Liver (tissue), 8 donors: ENCODE measurements at regions not wholly inside any gene's neighbourhood (a gene's known extent, or its start where the extent isn't known, plus 50 kb on each side); places are given as distances from the start of the nearest gene placed in this dataset.

Experiments
- DNase-seq: peaks from one replicate; pipeline ENCODE4 v3.0.0-alpha.2; 2017; ENCODE audit warnings: low spot score
- H3K27ac ChIP-seq, 2 donors: one replicate each; pipeline ENCODE4 v1.7.0; 2013; ENCODE audit warnings: inconsistent platforms in 2 of 2, low read length in 2 of 2, control low read depth in 1 of 2, low read depth in 1 of 2, mild to moderate bottlenecking in 1 of 2
- H3K27me3 ChIP-seq, 4 donors: one replicate each; pipeline versions ENCODE4 v1.6.1 to v1.7.0; 2013; ENCODE audit warnings: low read length in 3 of 4, inconsistent platforms in 1 of 4, mild to moderate bottlenecking in 1 of 4, moderate library complexity in 1 of 4; ENCODE audit not compliant: control insufficient read depth in 4 of 4, insufficient read depth in 4 of 4
- H3K36me3 ChIP-seq, 4 donors: one replicate each; pipeline versions ENCODE4 v1.6.1 to v1.7.0; 2013; ENCODE audit warnings: low read length in 3 of 4, mild to moderate bottlenecking in 3 of 4, low read depth in 1 of 4, moderate library complexity in 1 of 4; ENCODE audit not compliant: control insufficient read depth in 4 of 4, insufficient read depth in 3 of 4
- H3K4me1 ChIP-seq, 4 donors: one replicate each; pipeline versions ENCODE4 v1.6.1 to v1.7.0; 2013; ENCODE audit warnings: low read length in 3 of 4, mild to moderate bottlenecking in 3 of 4, moderate library complexity in 1 of 4; ENCODE audit not compliant: control insufficient read depth in 4 of 4, insufficient read depth in 4 of 4
- H3K4me3 ChIP-seq, 3 donors: one replicate each; pipeline versions ENCODE4 v1.6.1 to v1.7.0; 2013; ENCODE audit warnings: low read length in 3 of 3, control low read depth in 1 of 3, low read depth in 1 of 3, mild to moderate bottlenecking in 1 of 3
- H3K9ac ChIP-seq, 2 donors: one replicate each; pipeline ENCODE4 v1.7.0; 2013; ENCODE audit warnings: low read length in 2 of 2, mild to moderate bottlenecking in 2 of 2, moderate library complexity in 2 of 2, control low read depth in 1 of 2, low read depth in 1 of 2
- H3K9me3 ChIP-seq, 4 donors: one replicate each; pipeline versions ENCODE4 v1.6.1 to v1.7.0; 2013; ENCODE audit warnings: low read length in 3 of 4; ENCODE audit not compliant: control insufficient read depth in 4 of 4
- EGR1 ChIP-seq, 2 donors: IDR thresholded peaks; 2 replicates each; pipeline ENCODE4 v1.6.1; 2016 to 2018; ENCODE audit warnings: antibody characterized with exemption in 2 of 2, low read depth in 2 of 2
- FOXA1 ChIP-seq: IDR thresholded peaks from 2 replicates; pipeline ENCODE4 v1.6.1; 2016; ENCODE audit warnings: antibody characterized with exemption
- FOXA2 ChIP-seq: IDR thresholded peaks from 2 replicates; pipeline ENCODE4 v1.6.1; 2016; ENCODE audit warnings: antibody characterized with exemption
- GABPA ChIP-seq, 2 donors: IDR thresholded peaks in 1 of 2; conservative IDR thresholded peaks in 1 of 2; 2 replicates each; pipeline ENCODE4 v1.6.1; 2016; ENCODE audit warnings: antibody characterized with exemption in 2 of 2, mild to moderate bottlenecking in 1 of 2, moderate library complexity in 1 of 2
- HNF4A ChIP-seq, 2 donors: conservative IDR thresholded peaks; 2 replicates each; pipeline ENCODE4 v1.6.1; 2016; ENCODE audit warnings: antibody characterized with exemption in 2 of 2, mild to moderate bottlenecking in 2 of 2
- HNF4G ChIP-seq: IDR thresholded peaks from 2 replicates; pipeline ENCODE4 v1.6.1; 2016; ENCODE audit warnings: antibody characterized with exemption
- JUND ChIP-seq, 2 donors: IDR thresholded peaks; 2 replicates each; pipeline ENCODE4 v1.6.1; 2016; ENCODE audit warnings: antibody characterized with exemption in 2 of 2
- NR2F2 ChIP-seq: IDR thresholded peaks from 2 replicates; pipeline ENCODE4 v1.6.1; 2016; ENCODE audit warnings: antibody characterized with exemption
- RAD21 ChIP-seq, 2 donors: IDR thresholded peaks; 2 replicates each; pipeline ENCODE4 v1.6.1; 2016; ENCODE audit warnings: antibody characterized with exemption in 2 of 2, mild to moderate bottlenecking in 2 of 2
- RXRA ChIP-seq, 2 donors: IDR thresholded peaks; 2 replicates each; pipeline ENCODE4 v1.6.1; 2017 to 2018; ENCODE audit warnings: antibody characterized with exemption in 2 of 2, mild to moderate bottlenecking in 1 of 2
- TAF1 ChIP-seq: conservative IDR thresholded peaks from 2 replicates; pipeline ENCODE4 v1.6.1; 2016; ENCODE audit warnings: antibody characterized with exemption, mild to moderate bottlenecking
- WGBS: extraction: QIAGEN DNeasy Blood & Tissue Kit; methylation state at CpG from one replicate; pipeline ENCODE4 v1.1.7; 2013; 5-methylcytosine and 5-hydroxymethylcytosine counted together
- TF ChIP-seq, protein P1 (sequence below): IDR thresholded peaks from 2 replicates; pipeline ENCODE4 v1.6.1; 2016; ENCODE audit warnings: antibody characterized with exemption
- TF ChIP-seq, protein P2 (sequence below): IDR thresholded peaks from 2 replicates; pipeline ENCODE4 v1.6.1; 2016; ENCODE audit warnings: antibody characterized with exemption, mild to moderate bottlenecking
- TF ChIP-seq, protein P3 (sequence below): IDR thresholded peaks from 2 replicates; pipeline ENCODE4 v1.6.1; 2016; ENCODE audit warnings: antibody characterized with exemption
- TF ChIP-seq, protein P4 (sequence below): IDR thresholded peaks from 2 replicates; pipeline ENCODE4 v1.6.1; 2016; ENCODE audit warnings: antibody characterized with exemption
- TF ChIP-seq, protein P5 (sequence below): fragments of 150-350 bp; IDR thresholded peaks from 2 replicates; pipeline ENCODE4 v1.5.1; 2017; ENCODE audit warnings: improper control_type of control experiment, low read depth, low read length; ENCODE audit not compliant: missing input control
- donor health status: healthy.
- donor health status: healthy.
- donor health status: healthy.
- donor health status: healthy.
- donor health status: healthy.

DNA sequence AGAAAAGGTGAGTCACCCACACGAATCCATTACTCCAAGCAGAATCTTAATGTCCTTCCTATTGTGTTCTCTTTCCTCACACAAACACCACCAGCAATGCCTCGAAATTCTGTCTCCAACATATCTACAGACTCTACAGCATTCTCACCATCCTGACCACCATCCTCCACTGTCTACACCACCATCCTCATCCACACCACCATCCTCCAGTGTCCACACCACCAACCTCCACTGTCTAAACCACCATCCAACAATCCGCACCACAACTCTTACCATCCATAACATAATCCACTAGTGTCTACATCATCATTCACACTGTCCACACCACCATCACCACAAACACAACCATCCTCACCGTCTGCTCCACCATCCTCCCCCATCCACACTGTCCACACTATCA, 121.6 kb upstream of the ALKAL2 start:
- Histone ChIP-seq H3K27me3 (peaks cover 0 to 3% (median 0%) of the 10 kb centered on the region in 4 donors), H3K27ac (no peak overlapping the region), H3K4me1 (no peaks in the 10 kb centered on the region), H3K9me3 (peaks cover 0 to 4% (median 0%) of the 10 kb centered on the region in 4 donors), H3K4me3 (no peak overlapping the region), H3K36me3 (no peaks in the 10 kb centered on the region), H3K9ac (no peak overlapping the region)
- WGBS, result 68% methylated on average over 4 of the region's 4 CpGs
- no peak for DNase-seq
- TF ChIP-seq GABPA (IDR thresholded peaks at IDR 0.05 in 1 of 2, conservative IDR thresholded peaks at IDR 0.05 in 1 of 2), result no peak
- TF ChIP-seq JUND (IDR thresholded peaks at IDR 0.05), result no peak
- TF ChIP-seq, protein P1, sequence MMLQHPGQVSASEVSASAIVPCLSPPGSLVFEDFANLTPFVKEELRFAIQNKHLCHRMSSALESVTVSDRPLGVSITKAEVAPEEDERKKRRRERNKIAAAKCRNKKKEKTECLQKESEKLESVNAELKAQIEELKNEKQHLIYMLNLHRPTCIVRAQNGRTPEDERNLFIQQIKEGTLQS, result no peak

DNA sequence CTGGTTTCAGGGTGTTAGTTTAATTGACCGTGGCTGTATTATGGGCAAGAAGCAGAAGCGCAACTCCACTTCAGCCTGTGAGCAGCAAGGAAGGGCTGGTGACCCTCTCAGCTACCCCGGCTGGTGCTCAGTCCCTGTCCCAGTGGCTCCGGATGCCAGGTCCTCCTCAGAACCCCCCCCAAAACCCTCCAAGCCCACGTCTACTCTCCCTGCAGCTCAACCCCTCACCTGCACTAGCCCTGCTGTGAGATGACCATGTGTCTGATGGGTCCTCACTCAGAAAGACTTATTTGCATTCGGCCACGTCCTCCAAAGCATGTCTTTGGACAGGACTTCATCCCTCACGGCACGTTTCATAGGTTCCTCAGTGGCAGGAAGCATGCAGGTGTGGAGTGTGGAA, 119.7 kb upstream of the ALKAL2 start:
- Histone ChIP-seq H3K9me3 (peaks cover 0 to 4% (median 0%) of the 10 kb centered on the region in 4 donors), H3K27me3 (peaks cover 0 to 3% (median 0%) of the 10 kb centered on the region in 4 donors), H3K9ac (no peak overlapping the region), H3K4me3 (no peak overlapping the region), H3K36me3 (no peaks in the 10 kb centered on the region), H3K27ac (no peak overlapping the region), H3K4me1 (no peaks in the 10 kb centered on the region)
- DNase-seq, result no peak
- 72% methylated on average over 9 of the region's 9 CpGs for WGBS
- TF ChIP-seq, protein P2, sequence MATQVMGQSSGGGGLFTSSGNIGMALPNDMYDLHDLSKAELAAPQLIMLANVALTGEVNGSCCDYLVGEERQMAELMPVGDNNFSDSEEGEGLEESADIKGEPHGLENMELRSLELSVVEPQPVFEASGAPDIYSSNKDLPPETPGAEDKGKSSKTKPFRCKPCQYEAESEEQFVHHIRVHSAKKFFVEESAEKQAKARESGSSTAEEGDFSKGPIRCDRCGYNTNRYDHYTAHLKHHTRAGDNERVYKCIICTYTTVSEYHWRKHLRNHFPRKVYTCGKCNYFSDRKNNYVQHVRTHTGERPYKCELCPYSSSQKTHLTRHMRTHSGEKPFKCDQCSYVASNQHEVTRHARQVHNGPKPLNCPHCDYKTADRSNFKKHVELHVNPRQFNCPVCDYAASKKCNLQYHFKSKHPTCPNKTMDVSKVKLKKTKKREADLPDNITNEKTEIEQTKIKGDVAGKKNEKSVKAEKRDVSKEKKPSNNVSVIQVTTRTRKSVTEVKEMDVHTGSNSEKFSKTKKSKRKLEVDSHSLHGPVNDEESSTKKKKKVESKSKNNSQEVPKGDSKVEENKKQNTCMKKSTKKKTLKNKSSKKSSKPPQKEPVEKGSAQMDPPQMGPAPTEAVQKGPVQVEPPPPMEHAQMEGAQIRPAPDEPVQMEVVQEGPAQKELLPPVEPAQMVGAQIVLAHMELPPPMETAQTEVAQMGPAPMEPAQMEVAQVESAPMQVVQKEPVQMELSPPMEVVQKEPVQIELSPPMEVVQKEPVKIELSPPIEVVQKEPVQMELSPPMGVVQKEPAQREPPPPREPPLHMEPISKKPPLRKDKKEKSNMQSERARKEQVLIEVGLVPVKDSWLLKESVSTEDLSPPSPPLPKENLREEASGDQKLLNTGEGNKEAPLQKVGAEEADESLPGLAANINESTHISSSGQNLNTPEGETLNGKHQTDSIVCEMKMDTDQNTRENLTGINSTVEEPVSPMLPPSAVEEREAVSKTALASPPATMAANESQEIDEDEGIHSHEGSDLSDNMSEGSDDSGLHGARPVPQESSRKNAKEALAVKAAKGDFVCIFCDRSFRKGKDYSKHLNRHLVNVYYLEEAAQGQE, result no peak
- TF ChIP-seq, protein P1, result no peak
- TF ChIP-seq JUND (IDR thresholded peaks at IDR 0.05) (no peak), NR2F2 (no peak), TAF1 (no peak), EGR1 (IDR thresholded peaks at IDR 0.05; ENCODE audit: low read depth in 2 of 2) (no peak), RAD21 (IDR thresholded peaks at IDR 0.05) (no peak), RXRA (IDR thresholded peaks at IDR 0.05) (no peak), HNF4A (conservative IDR thresholded peaks at IDR 0.05) (no peak), FOXA1 (no peak), FOXA2 (no peak), HNF4G (no peak)
- TF ChIP-seq, protein P3, sequence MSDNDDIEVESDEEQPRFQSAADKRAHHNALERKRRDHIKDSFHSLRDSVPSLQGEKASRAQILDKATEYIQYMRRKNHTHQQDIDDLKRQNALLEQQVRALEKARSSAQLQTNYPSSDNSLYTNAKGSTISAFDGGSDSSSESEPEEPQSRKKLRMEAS, result no peak
- TF ChIP-seq, protein P4, sequence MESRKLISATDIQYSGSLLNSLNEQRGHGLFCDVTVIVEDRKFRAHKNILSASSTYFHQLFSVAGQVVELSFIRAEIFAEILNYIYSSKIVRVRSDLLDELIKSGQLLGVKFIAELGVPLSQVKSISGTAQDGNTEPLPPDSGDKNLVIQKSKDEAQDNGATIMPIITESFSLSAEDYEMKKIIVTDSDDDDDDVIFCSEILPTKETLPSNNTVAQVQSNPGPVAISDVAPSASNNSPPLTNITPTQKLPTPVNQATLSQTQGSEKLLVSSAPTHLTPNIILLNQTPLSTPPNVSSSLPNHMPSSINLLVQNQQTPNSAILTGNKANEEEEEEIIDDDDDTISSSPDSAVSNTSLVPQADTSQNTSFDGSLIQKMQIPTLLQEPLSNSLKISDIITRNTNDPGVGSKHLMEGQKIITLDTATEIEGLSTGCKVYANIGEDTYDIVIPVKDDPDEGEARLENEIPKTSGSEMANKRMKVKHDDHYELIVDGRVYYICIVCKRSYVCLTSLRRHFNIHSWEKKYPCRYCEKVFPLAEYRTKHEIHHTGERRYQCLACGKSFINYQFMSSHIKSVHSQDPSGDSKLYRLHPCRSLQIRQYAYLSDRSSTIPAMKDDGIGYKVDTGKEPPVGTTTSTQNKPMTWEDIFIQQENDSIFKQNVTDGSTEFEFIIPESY, result no peak
- TF ChIP-seq, protein P5, sequence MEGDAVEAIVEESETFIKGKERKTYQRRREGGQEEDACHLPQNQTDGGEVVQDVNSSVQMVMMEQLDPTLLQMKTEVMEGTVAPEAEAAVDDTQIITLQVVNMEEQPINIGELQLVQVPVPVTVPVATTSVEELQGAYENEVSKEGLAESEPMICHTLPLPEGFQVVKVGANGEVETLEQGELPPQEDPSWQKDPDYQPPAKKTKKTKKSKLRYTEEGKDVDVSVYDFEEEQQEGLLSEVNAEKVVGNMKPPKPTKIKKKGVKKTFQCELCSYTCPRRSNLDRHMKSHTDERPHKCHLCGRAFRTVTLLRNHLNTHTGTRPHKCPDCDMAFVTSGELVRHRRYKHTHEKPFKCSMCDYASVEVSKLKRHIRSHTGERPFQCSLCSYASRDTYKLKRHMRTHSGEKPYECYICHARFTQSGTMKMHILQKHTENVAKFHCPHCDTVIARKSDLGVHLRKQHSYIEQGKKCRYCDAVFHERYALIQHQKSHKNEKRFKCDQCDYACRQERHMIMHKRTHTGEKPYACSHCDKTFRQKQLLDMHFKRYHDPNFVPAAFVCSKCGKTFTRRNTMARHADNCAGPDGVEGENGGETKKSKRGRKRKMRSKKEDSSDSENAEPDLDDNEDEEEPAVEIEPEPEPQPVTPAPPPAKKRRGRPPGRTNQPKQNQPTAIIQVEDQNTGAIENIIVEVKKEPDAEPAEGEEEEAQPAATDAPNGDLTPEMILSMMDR, result no peak
